ENCODE measurements at regions not wholly inside any gene's neighbourhood (a gene's known extent, or its start where the extent isn't known, plus 50 kb on each side); places are given as distances from the start of the nearest gene placed in this dataset.

GRCh38 chr5:112525217-112525616, 106.1 kb upstream of the EPB41L4A start:
- no peak for TF ChIP-seq CTCF (conservative IDR thresholded peaks at IDR 0.05)
- TF ChIP-seq ZFX (IDR thresholded peaks at IDR 0.05) = no peak

All from C4-2B (cell line).